ENCODE measurements at regions not wholly inside any gene's neighbourhood (a gene's known extent, or its start where the extent isn't known, plus 50 kb on each side); places are given as distances from the start of the nearest gene placed in this dataset.

DNA sequence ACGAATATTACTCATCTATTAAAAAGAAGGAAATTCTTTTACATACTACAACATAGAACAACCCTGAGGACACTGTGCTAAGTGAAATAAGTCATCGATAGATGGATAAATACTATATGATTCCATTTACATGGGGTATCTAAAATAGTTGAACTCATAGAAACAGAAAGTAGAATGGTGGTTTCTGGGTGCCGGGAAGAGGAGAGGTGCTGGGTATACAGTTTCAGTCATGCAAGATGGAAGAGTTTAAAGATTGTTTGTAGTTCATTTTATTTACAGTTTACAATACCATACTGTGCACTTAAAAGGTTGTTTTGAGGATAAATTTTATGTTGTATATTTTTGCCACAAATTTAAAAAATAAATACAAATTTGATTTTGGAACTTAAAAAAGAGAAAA is 267.5 kb upstream of the ITGA1 start:
- no peaks in the 10 kb centered on the region for H3K27me3 ChIP-seq
- H3K27ac ChIP-seq: no peak overlapping the region
- H3K9me3 ChIP-seq: no peaks in the 10 kb centered on the region
- no peak overlapping the region for H3K4me3 ChIP-seq
- no peak for DNase-seq
- intact Hi-C loops (cut with DNase I; ENCODE audit: low total_unique reads): no loop called here
- no peaks in the 10 kb centered on the region for H3K4me1 ChIP-seq
- TF ChIP-seq, protein P1, sequence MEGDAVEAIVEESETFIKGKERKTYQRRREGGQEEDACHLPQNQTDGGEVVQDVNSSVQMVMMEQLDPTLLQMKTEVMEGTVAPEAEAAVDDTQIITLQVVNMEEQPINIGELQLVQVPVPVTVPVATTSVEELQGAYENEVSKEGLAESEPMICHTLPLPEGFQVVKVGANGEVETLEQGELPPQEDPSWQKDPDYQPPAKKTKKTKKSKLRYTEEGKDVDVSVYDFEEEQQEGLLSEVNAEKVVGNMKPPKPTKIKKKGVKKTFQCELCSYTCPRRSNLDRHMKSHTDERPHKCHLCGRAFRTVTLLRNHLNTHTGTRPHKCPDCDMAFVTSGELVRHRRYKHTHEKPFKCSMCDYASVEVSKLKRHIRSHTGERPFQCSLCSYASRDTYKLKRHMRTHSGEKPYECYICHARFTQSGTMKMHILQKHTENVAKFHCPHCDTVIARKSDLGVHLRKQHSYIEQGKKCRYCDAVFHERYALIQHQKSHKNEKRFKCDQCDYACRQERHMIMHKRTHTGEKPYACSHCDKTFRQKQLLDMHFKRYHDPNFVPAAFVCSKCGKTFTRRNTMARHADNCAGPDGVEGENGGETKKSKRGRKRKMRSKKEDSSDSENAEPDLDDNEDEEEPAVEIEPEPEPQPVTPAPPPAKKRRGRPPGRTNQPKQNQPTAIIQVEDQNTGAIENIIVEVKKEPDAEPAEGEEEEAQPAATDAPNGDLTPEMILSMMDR (IDR thresholded peaks at IDR 0.05): no peak
- H3K36me3 ChIP-seq: no peaks in the 10 kb centered on the region

DNA sequence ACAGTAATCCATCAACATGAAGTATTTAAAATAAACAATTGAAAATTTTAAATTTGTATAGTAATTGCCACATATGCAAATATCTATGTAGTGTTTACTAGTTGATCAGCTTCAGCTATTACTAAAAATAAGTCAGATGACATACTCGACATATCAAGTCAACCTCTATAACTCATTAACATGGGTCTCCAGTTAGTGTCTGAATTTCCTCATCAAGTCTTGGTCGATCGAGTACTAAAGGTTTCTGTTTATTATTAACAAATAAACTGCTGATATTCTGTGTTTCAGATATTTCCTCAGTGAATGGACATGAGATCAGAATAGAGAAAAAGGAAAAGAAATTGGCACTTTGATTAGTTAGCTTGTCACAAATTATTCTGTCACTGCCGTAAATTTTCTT is 266.5 kb upstream of the ITGA1 start:
- H3K27me3 ChIP-seq: no peaks in the 10 kb centered on the region
- H3K4me1 ChIP-seq: no peaks in the 10 kb centered on the region
- TF ChIP-seq, protein P1 (IDR thresholded peaks at IDR 0.05): no peak
- no peak overlapping the region for H3K4me3 ChIP-seq
- no peaks in the 10 kb centered on the region for H3K9me3 ChIP-seq
- no peak overlapping the region for H3K27ac ChIP-seq
- H3K36me3 ChIP-seq: no peaks in the 10 kb centered on the region
- intact Hi-C loops (cut with DNase I; ENCODE audit: low total_unique reads): no loop called here
- DNase-seq: no peak

DNA sequence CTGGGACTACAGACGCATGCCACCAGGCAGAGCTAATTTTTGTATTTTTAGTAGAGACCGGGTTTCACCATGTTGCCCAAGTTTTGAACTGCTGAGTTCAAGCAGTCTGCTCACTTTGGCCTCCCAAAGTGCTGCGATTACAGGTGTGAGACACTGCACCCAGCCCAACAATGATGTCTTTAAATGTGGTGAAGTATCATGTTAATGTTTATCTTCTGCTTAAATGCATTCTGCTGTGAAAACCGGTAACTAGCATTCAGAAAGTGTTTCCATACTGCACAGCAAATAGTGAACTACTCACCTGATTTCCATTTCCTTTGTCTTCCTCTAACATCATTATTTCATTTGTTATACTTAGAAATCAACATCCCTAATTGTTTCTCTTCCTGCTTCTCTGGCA is 264.0 kb upstream of the ITGA1 start:
- TF ChIP-seq, protein P1 (IDR thresholded peaks at IDR 0.05): no peak
- Histone ChIP-seq H3K27me3 (no peaks in the 10 kb centered on the region), H3K4me1 (no peaks in the 10 kb centered on the region), H3K36me3 (no peaks in the 10 kb centered on the region), H3K9me3 (no peaks in the 10 kb centered on the region), H3K27ac (no peak overlapping the region), H3K4me3 (no peak overlapping the region)
- intact Hi-C loops (cut with DNase I; ENCODE audit: low total_unique reads): no loop called here
- DNase-seq: no peak

DNA sequence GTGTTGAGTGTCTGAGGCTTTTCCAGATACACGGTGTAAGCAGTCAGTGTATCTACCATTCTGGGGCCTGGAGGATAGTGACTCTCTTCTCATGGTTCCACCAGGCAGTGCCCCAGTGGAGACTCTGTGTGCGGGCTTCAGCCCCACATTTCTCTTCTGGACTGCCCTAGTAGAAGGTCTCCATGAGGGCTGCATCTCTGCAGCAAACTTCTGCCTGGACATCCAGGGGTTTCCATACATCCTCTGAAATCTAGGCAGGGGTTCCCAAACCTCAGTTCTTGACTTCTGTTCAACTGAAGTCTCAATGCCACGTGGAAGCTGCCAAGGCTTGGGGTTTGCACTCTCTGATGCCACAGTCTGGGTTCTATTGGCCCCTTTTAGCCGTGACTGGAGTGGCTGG is 256.6 kb upstream of the ITGA1 start:
- H3K4me3 ChIP-seq: no peak overlapping the region
- no peaks in the 10 kb centered on the region for H3K27me3 ChIP-seq
- DNase-seq: no peak
- H3K4me1 ChIP-seq: no peaks in the 10 kb centered on the region
- H3K36me3 ChIP-seq: no peaks in the 10 kb centered on the region
- H3K9me3 ChIP-seq: peaks cover 0 to 5% (median 0%) of the 10 kb centered on the region in 3 donors
- intact Hi-C loops (cut with DNase I; ENCODE audit: low total_unique reads): no loop called here
- TF ChIP-seq, protein P1 (IDR thresholded peaks at IDR 0.05): no peak
- H3K27ac ChIP-seq: no peak overlapping the region

DNA sequence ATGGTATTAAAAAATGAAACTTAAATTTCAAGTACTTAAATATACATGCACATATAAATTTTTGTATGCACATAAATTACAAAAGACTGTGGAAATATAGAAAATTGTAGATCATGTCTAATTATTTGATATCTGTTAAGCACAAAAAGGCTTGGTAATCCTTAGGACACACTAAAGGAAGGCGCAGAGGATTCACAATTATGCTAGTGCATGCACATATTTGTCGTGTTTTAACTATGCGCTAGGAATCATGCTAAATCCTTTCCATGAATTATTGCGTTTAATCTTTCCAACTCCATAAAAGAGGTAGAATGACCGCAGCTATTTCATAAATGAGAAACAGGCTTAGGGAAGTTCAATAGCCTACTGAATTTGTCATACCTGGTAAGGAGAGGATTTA is 244.1 kb upstream of the ITGA1 start:
- TF ChIP-seq, protein P1 (IDR thresholded peaks at IDR 0.05): no peak
- H3K27ac ChIP-seq: no peak overlapping the region
- H3K36me3 ChIP-seq: no peaks in the 10 kb centered on the region
- no peaks in the 10 kb centered on the region for H3K27me3 ChIP-seq
- intact Hi-C loops (cut with DNase I; ENCODE audit: low total_unique reads): no loop called here
- H3K4me3 ChIP-seq: no peak overlapping the region
- no peak for DNase-seq
- H3K4me1 ChIP-seq: no peaks in the 10 kb centered on the region
- H3K9me3 ChIP-seq: peaks cover 0 to 8% (median 7%) of the 10 kb centered on the region in 3 donors

DNA sequence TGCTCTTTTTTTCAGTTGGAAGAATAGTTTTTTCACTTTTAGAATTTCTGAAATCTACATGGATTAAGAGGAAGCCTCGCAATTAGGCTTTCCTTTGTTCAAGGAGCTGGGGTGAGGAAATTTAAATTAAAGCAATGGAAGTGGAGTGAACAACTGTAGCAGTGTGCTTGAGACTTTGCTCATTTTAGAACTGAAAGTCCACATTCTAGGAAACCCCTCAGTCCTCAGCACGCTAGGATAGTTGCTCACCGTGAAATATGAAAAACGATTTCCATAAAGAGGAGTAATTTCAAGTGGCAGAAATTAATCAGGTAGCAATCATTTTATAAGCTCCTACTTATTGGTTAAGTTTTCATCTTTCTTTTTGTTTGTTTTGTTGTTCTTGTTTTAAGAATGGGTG is 243.0 kb upstream of the ITGA1 start:
- DNase-seq: no peak
- intact Hi-C loops (cut with DNase I; ENCODE audit: low total_unique reads): no loop called here
- no peaks in the 10 kb centered on the region for H3K4me1 ChIP-seq
- no peaks in the 10 kb centered on the region for H3K36me3 ChIP-seq
- TF ChIP-seq, protein P1 (IDR thresholded peaks at IDR 0.05): no peak
- peaks cover 0 to 8% (median 7%) of the 10 kb centered on the region in 3 donors for H3K9me3 ChIP-seq
- no peaks in the 10 kb centered on the region for H3K27me3 ChIP-seq
- no peak overlapping the region for H3K27ac ChIP-seq
- no peak overlapping the region for H3K4me3 ChIP-seq

All from tibial artery (tissue), 4 donors.